ENCODE measurements at regions not wholly inside any gene's neighbourhood (a gene's known extent, or its start where the extent isn't known, plus 50 kb on each side); places are given as distances from the start of the nearest gene placed in this dataset.

- TF ChIP-seq CTCF (IDR thresholded peaks at IDR 0.05; ENCODE audit: unreplicated experiment) = no peak
- H3K27ac Mint-ChIP-seq (ENCODE audit: unreplicated experiment) = no peak overlapping the region
- H3K36me3 Mint-ChIP-seq (ENCODE audit: insufficient read depth, unreplicated experiment) = no peaks in the 10 kb centered on the region
- no peaks in the 10 kb centered on the region for H3K9me3 Mint-ChIP-seq (ENCODE audit: low read depth, unreplicated experiment)
- CTCF ChIA-PET = no interaction called here
- no peaks in the 10 kb centered on the region for H3K27me3 Mint-ChIP-seq (ENCODE audit: unreplicated experiment)
- DNase-seq = no peak
- BruUV-seq (replicated peaks) = no TSS peak
- intact Hi-C loops (cut with micrococcal nuclease; ENCODE audit: unreplicated experiment) = no loop called here
- H3K4me3 Mint-ChIP-seq (ENCODE audit: low read depth, unreplicated experiment) = no peak overlapping the region
- peaks cover 12% of the 10 kb centered on the region for H3K4me1 Mint-ChIP-seq (ENCODE audit: low read depth, unreplicated experiment)
Measured at GRCh38 chr10:78859266-78859665, 209.5 kb upstream of the ZMIZ1 start.

DNA sequence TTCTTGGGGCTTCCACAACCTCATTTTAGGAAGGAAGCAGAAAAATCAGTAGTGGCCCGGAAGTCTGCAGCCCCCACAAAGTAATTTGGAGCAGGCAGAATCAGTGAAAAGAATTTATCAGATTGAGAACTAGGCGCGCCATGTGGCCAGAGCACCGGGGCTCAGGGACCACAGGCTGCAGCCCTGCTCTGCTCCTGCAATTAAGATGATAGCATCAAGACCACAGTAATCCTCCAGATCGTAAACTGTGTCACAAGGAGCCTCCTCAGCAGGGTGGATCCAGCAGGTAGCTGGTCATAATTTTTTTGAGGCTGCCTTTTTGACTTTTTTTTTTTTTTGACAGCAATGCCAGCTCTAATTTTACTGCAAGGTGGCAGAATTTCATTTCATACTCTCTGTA lies 209.0 kb upstream of the ZMIZ1 start:
- TF ChIP-seq CTCF (IDR thresholded peaks at IDR 0.05; ENCODE audit: unreplicated experiment) = no peak
- no peaks in the 10 kb centered on the region for H3K9me3 Mint-ChIP-seq (ENCODE audit: low read depth, unreplicated experiment)
- no peak overlapping the region for H3K27ac Mint-ChIP-seq (ENCODE audit: unreplicated experiment)
- CTCF ChIA-PET = no interaction called here
- BruUV-seq (replicated peaks) = no TSS peak
- H3K36me3 Mint-ChIP-seq (ENCODE audit: insufficient read depth, unreplicated experiment) = no peaks in the 10 kb centered on the region
- no peak for DNase-seq
- intact Hi-C loops (cut with micrococcal nuclease; ENCODE audit: unreplicated experiment) = no loop called here
- H3K4me3 Mint-ChIP-seq (ENCODE audit: low read depth, unreplicated experiment) = no peak overlapping the region
- H3K4me1 Mint-ChIP-seq (ENCODE audit: low read depth, unreplicated experiment) = peaks cover 12% of the 10 kb centered on the region
- no peaks in the 10 kb centered on the region for H3K27me3 Mint-ChIP-seq (ENCODE audit: unreplicated experiment)

- H3K27ac Mint-ChIP-seq (ENCODE audit: unreplicated experiment) = no peak overlapping the region
- H3K4me1 Mint-ChIP-seq (ENCODE audit: low read depth, unreplicated experiment) = peaks cover 17% of the 10 kb centered on the region
- no peak for DNase-seq
- no peaks in the 10 kb centered on the region for H3K9me3 Mint-ChIP-seq (ENCODE audit: low read depth, unreplicated experiment)
- H3K36me3 Mint-ChIP-seq (ENCODE audit: insufficient read depth, unreplicated experiment) = no peaks in the 10 kb centered on the region
- CTCF ChIA-PET = no interaction called here
- BruUV-seq (replicated peaks) = no TSS peak
- H3K4me3 Mint-ChIP-seq (ENCODE audit: low read depth, unreplicated experiment) = no peak overlapping the region
- H3K27me3 Mint-ChIP-seq (ENCODE audit: unreplicated experiment) = no peaks in the 10 kb centered on the region
- intact Hi-C loops (cut with micrococcal nuclease; ENCODE audit: unreplicated experiment) = no loop called here
- no peak for TF ChIP-seq CTCF (IDR thresholded peaks at IDR 0.05; ENCODE audit: unreplicated experiment)
Measured at GRCh38 chr10:78860260-78860914, 208.4 kb upstream of the ZMIZ1 start.

DNA sequence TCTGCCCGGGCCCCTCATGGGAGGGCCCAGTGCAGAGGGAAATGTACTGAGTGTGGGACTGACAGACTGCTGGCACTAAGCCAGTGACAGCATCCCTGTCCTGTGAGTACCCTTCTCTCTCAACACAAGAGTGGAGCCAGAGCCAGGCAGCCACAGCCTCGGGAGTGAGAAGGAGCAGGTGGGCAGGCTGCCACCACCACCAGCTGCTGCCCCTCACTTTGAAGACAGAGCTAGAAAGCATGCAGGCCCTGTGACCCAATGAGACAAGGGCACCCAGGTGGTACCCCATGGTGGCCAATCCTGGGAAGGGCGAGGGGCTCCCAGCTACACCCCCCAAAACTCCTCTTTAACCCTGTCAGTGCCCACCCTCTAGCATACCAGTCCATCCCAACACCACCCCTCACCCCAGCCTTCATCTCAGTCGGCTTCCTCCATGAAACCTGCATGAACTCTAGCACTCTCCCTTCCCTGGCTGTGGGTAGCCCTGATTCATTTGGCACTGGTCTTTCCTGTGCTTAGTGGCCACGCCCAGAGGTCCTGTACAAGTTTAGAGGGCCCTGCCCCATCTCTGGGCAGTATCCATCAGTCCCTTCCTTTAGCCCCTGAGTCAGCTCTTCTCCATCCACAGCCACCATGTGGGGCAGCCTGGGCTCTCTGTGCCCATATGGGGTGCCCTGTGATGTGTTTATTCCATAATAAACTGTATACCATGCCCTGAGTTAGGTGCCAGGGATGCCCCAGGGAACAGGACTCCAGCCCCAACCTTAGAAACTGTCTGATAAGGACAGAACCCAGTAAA lies 207.0 kb upstream of the ZMIZ1 start:
- no peaks in the 10 kb centered on the region for H3K36me3 Mint-ChIP-seq (ENCODE audit: insufficient read depth, unreplicated experiment)
- H3K27ac Mint-ChIP-seq (ENCODE audit: unreplicated experiment) = no peak overlapping the region
- no peak overlapping the region for H3K4me3 Mint-ChIP-seq (ENCODE audit: low read depth, unreplicated experiment)
- TF ChIP-seq CTCF (IDR thresholded peaks at IDR 0.05; ENCODE audit: unreplicated experiment) = no peak
- CTCF ChIA-PET = no interaction called here
- no peaks in the 10 kb centered on the region for H3K9me3 Mint-ChIP-seq (ENCODE audit: low read depth, unreplicated experiment)
- no peak for DNase-seq
- intact Hi-C loops (cut with micrococcal nuclease; ENCODE audit: unreplicated experiment) = no loop called here
- H3K4me1 Mint-ChIP-seq (ENCODE audit: low read depth, unreplicated experiment) = peaks cover 18% of the 10 kb centered on the region
- BruUV-seq (replicated peaks) = no TSS peak
- no peaks in the 10 kb centered on the region for H3K27me3 Mint-ChIP-seq (ENCODE audit: unreplicated experiment)
